ENCODE measurements at regions not wholly inside any gene's neighbourhood (a gene's known extent, or its start where the extent isn't known, plus 50 kb on each side); places are given as distances from the start of the nearest gene placed in this dataset.
"Not testable (repeated sequence)": the region's sequence is repeated elsewhere in the genome, so short reads cannot be mapped to it uniquely, and the experiment has no call there.

- no peak for DNase-seq
These were observed 1724.1 kb upstream of the SEL1L start for GRCh38 chr14:83257466-83258439.

- DNase-seq, result no peak
These were observed 1727.1 kb upstream of the SEL1L start for GRCh38 chr14:83260751-83261150.

DNA sequence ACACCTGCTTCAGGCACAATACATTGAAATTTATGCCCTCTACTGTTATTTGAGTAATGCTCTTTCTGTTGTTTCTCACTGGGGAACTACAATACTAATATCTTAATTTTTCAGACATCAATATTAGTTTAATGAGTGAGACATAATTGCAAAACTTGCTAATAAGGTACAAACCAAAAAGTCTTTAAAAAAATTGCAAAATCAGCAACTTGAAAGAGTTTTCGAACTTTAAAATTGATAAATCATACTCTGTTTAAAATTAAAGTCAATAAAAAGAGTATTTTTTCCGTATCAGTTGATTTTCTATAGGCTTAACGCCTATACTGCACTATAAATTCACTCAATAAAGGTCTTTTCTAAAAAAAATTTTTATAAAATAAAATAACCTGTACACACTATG lies 1735.9 kb upstream of the SEL1L start:
- no peak for DNase-seq

DNA sequence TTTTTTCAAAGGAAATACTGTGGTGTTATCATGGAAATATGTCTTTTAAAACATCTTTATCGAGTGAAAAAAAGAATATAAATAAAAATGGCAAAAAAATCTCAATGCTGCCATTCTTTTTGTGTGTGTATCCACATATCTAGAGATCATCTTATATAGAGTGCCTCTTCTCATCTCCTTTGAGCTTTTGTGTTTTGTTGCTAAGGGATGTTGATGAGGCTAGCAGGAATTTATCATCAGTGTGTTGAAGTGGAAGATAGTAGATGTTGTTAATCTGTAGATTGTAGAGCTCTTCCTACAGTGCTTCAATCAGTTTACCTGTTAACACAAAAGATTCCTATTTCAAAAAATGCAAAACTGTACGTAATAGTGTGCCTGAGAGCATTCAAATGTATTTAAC lies 1738.0 kb upstream of the SEL1L start:
- no peak for DNase-seq

DNA sequence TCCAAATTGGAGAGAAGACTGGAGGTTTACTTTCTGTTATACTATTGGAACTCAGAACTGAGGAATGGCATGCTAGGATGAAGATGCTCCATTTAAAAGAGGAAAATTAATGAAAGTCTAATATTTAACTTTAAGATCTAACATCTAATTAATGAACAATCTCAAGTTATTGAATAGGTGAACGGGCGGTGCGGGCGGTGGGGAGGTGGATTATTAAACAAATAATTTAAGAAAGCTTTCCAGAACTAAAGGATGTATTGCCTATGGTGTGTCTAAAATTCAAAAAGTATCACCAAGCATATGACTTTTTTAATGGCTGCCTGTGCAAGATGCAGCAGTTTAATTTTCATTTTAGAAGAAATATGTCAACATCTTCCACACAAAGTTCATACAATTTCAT lies 1747.1 kb upstream of the SEL1L start:
- DNase-seq, result no peak

DNA sequence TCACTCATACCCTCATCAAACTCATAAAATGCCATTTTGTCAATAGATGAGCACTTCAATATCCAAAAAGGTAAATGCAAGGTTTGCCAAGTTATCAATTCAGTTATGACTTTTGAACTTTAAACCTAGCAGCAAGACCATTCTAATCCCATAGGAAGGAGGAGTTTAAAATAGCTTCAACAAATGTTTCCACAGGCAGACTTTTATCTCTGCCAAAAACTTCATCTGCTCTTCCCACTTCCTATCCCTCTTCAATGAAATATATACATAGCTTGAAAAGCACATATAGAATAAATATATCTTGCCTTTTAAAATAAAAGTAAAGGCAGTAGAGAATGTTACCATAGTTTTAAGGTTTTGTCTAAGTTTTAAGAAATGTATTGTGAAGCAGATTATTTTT lies 1749.1 kb upstream of the SEL1L start:
- DNase-seq, result no peak

- no peak for DNase-seq
These were observed 1753.6 kb upstream of the SEL1L start for GRCh38 chr14:83287300-83287699.

DNA sequence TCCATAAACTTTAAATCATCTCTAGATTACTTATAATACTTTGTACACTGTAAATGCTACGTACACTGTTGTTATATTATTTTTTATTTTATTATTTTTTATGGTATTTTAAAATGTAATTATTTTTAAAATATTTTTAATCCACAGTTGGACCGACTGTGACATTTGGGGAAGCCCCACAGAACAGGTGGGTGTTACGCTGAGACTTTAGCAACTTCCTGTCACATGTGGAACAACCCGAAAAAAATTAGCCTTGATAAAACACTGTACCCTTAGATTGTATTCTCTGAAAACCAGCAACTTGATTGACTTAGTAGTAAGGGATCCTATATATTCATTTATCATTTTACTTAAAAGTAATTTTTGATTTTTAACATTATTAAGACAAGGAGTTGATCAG lies 1755.7 kb upstream of the SEL1L start:
- no peak for DNase-seq

DNA sequence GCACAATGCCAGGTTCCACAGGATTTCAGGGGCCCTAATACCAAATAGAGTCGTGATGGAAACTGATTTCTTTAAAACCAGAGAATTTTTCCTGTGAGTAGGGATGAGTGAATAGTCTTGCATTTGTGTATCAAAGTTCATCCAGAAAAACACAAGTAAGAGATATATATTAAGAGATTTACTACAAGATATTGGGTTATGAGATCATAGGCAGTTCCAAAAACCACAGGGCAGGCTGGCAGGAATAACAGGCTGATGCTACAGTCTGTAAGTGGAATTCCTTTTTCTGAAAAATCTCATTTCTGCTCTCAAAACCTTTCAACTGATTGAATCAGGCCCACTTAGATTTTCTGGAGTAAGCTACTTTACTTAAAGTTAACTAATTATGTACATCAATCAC lies 1756.2 kb upstream of the SEL1L start:
- no peak for DNase-seq

DNA sequence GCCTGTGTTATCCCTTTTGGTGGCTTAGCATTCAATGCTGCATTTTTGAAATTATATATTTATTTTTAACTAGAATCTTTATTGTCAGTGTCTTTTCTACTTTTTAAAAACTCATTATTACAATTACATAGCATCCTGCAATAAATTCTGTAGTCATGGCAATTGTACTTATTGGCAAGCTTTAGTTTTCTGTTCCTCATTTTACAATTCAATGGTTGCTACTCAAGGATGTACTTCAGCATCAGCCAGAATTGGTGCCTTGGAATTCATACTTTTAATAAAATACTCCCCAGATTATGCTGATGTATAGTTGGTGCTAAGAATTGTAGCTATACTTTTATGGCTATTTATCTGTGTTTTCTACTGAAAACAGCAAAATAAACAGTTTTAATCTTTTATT lies 1756.8 kb upstream of the SEL1L start:
- no peak for DNase-seq

GRCh38 chr14:83291714-83292113 lies 1758.1 kb upstream of the SEL1L start:
- DNase-seq, result no peak

- no peak for DNase-seq
These were observed 1761.3 kb upstream of the SEL1L start for GRCh38 chr14:83294941-83295340.

- DNase-seq, result no peak
These were observed 1763.7 kb upstream of the SEL1L start for GRCh38 chr14:83297361-83297760.

DNA sequence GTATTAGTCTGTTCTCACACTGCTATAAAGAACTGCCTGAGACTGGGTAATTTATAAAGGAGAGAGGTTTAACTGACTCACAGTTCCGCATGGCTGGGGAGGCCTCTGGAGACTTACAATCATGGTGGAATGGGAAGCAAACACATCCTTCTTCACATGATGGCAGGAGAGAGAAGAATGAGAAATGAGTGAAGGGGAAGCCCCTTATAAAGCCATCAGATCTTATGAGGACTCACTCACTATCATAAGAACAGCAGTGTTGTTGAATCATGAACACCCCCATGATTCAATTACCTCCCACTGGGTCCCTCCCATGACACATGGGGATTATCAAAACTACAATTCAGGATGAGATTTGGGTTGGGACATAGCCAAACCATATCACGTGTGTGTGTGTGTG lies 1764.4 kb upstream of the SEL1L start:
- DNase-seq, result not testable (repeated sequence)

GRCh38 chr14:83300476-83301064 lies 1766.9 kb upstream of the SEL1L start:
- DNase-seq, result no peak

DNA sequence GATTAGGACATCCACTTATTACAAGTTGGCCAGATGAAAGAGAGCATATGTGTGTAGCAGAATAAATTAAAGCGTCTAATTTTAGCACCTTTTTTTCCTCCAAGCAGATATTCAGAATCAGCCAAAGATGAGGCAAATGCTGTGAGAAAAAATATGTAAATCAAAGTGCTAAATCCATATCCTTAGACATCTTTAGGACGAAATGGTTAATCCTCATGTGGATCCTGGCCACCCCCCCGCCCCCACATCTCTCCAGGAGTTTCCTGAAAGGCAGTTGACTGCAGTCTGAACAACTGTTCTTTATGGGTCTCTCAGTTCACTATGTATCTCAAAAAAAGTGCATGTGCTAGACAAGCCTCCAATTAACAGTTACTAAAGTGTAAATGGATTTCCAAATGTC lies 1768.1 kb upstream of the SEL1L start:
- no peak for DNase-seq

DNA sequence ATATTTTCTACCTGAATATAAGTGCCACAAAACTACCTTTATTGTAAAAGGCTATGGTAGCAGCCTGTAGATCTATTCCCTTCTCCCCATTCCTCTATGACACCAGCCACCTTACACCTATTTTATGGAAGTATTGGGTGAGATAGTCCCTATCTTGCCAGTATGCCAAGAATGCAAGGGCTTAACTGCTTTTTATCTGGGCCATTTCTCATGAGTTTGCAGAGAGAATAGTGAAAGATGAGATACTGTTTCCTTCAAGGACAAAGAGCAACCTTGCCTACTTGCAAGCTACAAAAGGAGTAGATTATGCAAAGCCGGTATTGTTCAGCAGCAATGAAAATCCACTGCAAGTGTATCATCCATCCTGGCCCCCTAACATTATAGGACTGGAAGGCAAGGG lies 1775.6 kb upstream of the SEL1L start:
- no peak for DNase-seq

DNA sequence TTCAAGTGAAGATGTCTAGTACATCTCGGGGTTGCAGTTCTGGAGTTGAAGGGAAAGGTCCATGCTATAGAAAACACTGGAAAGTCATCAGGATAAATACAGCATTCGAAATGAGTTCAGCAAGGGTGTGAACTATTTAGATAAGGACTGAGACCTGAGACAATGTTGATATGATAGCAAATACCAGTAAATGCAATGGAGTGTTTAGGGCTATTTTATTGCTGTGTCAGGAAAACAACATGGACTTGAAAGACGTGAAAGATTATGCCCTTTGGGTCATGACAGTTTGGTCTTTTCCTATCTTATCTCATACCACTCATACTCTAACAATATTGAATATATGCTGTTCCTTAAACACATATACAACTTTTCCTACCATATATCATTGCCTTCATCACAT lies 1776.2 kb upstream of the SEL1L start:
- DNase-seq, result no peak

- no peak for DNase-seq
These were observed 1778.9 kb upstream of the SEL1L start for GRCh38 chr14:83312511-83312910.

GRCh38 chr14:83314764-83315163 lies 1781.1 kb upstream of the SEL1L start:
- no peak for DNase-seq

DNA sequence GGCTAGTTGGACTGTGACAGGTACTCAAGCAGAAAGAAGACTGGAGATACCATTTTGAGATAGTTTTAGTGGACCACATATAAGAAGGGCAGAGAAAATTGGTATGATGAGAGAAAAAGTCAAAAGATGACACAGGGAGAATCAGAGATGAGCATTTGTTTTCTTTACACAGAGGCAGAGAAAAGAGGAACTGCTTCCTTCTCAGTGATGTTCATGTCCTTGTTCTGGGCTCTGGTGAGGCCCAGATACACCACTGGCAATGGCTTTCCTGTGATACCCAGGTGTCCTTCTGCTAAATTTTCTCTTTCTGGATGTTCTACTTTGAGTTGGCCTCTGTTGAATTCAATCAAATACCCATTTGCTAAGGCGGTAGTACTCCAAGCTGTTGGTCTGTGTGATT lies 1782.7 kb upstream of the SEL1L start:
- no peak for DNase-seq

DNA sequence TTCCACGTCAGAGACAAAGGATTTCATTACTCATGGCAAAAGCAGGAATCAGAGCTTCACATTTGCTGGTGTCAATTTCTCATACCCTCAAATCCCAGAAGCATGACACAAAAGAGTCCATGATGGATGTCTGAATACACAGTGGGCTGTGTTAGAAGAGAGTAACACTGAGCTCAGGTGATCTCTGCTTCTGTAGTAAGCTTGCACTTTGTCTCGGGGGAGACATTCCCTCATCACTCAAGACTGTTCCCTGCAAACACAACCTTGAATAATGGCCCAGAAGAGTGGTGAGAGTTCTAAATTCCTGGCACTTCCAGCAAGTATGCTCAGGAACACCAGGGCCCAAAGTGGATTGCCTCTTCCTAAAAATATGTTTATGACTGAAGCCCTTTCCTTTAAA lies 1787.2 kb upstream of the SEL1L start:
- DNase-seq, result no peak

GRCh38 chr14:83331513-83331912 lies 1797.9 kb upstream of the SEL1L start:
- no peak for DNase-seq

GRCh38 chr14:83342590-83342989 lies 1808.9 kb upstream of the SEL1L start:
- DNase-seq, result peak; percentile 47

DNA sequence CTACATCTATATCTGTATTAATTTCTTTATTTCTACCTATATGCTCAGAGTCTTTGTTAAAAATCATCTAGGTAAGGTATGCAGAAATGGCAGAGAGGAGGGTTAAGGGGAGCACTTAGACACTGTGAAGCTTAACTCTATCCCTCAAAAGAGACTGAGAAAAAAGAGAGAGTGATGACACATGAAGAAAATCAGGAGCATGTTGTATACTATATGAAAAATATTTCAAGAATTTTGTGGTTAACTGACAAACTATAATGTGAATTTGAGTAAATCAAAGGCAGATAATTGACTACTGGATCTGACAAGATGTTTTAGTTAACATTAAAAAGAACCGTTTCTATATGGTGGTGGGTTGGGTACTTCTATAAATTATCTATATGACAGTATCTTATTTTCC lies 1814.2 kb upstream of the SEL1L start:
- no peak for DNase-seq

All from right forelimb (tissue), 1 donor.